RWPE1 (cell line): ENCODE measurements at regions not wholly inside any gene's neighbourhood (a gene's known extent, or its start where the extent isn't known, plus 50 kb on each side); places are given as distances from the start of the nearest gene placed in this dataset.

Experiments
- CTCF ChIA-PET: fragments of 350-600 bp; sonication (Branson Sonifier 250); formaldehyde crosslinking; extraction: SDS; loops from one replicate; lab custom pipeline; 2021; lab: Yijun Ruan, JAX
- POLR2A ChIA-PET: fragments of 400-600 bp; formaldehyde crosslinking; extraction: SDS; loops from one replicate; lab custom pipeline; 2020; ENCODE audit warnings: antibody characterized with exemption; ENCODE audit not compliant: low non-redundant PET; lab: Yijun Ruan, JAX
- DNase-seq: peaks from one replicate; pipeline ENCODE4 v3.0.0; 2012; ENCODE audit warnings: low spot score
- H3K27ac ChIP-seq: fragments of 450-650 bp; 2 replicates; pipeline ENCODE4 v1.5.1; 2017
- TF ChIP-seq, protein P1 (sequence below): fragments of 450-650 bp; conservative IDR thresholded peaks from 2 replicates; pipeline ENCODE4 v1.5.1; 2017; ENCODE audit warnings: low read depth, mild to moderate bottlenecking

DNA sequence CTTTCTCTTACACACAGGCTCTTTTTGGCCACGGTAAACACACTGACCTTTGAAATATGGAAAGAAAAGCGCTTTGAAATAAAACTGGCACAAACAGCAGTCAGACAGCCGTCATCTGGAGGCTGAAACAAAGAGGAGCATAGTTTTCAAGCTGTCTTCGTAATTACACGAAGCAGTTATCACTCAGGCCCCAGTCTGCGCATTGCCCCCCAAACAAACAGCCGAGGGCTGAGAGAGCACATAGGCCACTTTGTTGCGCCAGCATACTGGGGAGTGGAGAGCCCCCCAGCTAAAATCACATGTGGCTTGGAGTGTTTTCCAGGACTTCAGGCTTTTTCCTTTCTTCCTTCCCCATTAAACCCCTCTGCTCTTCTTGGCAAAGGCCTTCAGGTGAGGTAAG lies 142.9 kb upstream of the BTG1 start:
- no peak for DNase-seq
- TF ChIP-seq, protein P1, sequence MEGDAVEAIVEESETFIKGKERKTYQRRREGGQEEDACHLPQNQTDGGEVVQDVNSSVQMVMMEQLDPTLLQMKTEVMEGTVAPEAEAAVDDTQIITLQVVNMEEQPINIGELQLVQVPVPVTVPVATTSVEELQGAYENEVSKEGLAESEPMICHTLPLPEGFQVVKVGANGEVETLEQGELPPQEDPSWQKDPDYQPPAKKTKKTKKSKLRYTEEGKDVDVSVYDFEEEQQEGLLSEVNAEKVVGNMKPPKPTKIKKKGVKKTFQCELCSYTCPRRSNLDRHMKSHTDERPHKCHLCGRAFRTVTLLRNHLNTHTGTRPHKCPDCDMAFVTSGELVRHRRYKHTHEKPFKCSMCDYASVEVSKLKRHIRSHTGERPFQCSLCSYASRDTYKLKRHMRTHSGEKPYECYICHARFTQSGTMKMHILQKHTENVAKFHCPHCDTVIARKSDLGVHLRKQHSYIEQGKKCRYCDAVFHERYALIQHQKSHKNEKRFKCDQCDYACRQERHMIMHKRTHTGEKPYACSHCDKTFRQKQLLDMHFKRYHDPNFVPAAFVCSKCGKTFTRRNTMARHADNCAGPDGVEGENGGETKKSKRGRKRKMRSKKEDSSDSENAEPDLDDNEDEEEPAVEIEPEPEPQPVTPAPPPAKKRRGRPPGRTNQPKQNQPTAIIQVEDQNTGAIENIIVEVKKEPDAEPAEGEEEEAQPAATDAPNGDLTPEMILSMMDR, result no peak
- no peak overlapping the region for H3K27ac ChIP-seq
- POLR2A ChIA-PET, result no interaction called here
- CTCF ChIA-PET, result no interaction called here

DNA sequence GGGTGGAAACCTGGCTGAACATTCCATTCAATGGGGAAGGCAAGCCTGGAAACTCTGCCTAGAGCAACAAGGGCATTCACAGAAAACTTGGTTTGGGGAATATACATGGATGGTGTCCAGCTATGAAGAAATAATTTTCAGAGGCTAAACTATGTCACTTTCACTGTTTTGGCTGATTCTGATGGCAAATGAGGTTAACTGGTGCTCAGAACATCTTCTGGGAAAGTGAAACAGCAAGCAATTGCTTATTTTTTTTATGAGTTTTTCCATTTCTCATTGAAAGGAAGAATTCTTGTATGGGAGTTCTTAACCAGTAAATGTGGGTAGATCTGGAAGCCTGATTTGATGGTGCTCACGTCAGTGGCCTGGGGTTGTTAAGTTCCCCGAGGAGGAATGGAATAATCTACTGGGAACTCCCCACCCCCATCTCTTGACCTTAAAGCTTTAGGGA lies 132.8 kb upstream of the BTG1 start:
- ChIA-PET CTCF (interaction anchor here (0.5 to 0.6 kb wide), 2 partner anchors 106 to 227 kb away, joined by 3 to 5 read pairs; no protein-coding TSS in a partner anchor), POLR2A (no interaction called here)
- TF ChIP-seq, protein P1, result no peak
- no peak overlapping the region for H3K27ac ChIP-seq
- DNase-seq, result no peak

DNA sequence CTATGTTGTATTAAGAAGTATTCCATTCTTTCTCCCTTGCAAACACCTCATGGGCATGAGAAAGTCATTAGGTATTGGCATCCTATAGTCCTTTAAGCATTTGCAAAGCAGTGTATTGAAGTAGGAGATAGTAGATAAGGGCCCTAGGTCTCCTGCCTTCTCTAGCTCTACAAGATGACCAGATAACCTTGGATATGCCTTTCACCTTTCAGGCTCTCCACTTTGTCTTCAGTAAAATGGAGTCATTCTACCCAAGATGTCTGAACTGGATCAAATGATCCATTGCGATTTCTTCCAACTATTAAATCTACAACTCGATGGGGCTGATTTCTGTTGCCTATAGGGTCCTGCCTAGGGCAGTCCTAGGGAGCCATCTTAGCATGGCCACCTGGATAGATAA lies 132.1 kb upstream of the BTG1 start:
- no peak for DNase-seq
- ChIA-PET POLR2A (no interaction called here), CTCF (interaction anchor here (0.7 kb wide), 1 partner anchor 933 kb away, joined by 3 read pairs; no protein-coding TSS in a partner anchor)
- TF ChIP-seq, protein P1, result no peak
- no peak overlapping the region for H3K27ac ChIP-seq

DNA sequence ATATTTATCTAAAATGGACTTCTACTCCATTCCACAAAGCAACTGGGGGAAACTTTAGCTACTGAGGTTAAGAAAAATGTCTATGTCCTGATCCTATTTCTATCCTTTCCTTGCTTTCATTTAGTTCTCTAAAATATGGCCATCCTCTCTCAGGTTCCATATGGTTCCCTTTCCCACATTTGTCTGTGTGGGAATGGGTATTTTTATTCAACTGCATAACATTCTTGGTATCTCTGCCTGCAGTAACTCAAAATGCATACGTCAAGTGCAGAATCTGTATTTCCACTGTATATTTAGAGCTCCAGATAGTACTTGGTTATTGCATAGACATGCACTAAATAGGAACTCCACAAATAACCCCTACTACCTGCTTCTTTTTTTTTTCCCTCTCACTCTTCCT lies 130.6 kb upstream of the BTG1 start:
- H3K27ac ChIP-seq, result no peak overlapping the region
- POLR2A ChIA-PET, result no interaction called here
- CTCF ChIA-PET, result interaction anchor here (0.7 kb wide), 1 partner anchor 1929 kb away, joined by 6 read pairs; no protein-coding TSS in a partner anchor
- DNase-seq, result no peak
- TF ChIP-seq, protein P1, result no peak

DNA sequence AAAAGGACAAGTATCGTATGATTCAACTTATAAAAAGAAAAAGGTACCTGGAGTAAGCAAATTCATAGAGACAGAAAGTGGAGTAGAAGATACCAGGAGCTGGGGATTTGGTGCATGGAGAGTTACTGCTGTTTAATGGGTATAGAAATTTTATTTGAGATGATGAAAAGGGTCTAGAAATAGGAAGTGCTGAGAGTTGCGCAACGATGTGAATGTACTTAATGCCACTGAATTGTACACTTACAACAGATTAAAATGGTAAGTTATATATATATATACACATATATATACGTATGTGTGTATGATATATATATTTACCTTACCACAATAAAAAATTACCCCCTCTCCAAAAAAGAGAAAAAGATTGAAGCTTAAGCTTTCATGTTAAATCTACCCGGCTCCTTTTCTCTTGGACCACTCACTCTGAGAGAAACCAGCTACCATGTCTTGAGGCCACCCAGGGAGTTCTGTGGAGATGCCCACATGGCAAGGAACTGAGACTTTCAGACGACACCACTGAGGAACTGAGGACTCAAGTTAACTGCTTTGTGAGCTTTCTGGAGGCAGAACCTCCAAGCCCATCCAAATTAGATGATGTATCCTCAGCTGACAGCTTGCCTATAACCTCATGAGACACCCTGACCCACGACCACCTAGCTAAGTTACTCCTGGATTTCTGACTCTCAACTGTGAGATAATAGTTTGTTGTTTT lies 130.0 kb upstream of the BTG1 start:
- ChIA-PET POLR2A (no interaction called here), CTCF (interaction anchor here (0.7 kb wide), 1 partner anchor 1930 kb away, joined by 6 read pairs; no protein-coding TSS in a partner anchor)
- no peak overlapping the region for H3K27ac ChIP-seq
- TF ChIP-seq, protein P1, result no peak
- no peak for DNase-seq

DNA sequence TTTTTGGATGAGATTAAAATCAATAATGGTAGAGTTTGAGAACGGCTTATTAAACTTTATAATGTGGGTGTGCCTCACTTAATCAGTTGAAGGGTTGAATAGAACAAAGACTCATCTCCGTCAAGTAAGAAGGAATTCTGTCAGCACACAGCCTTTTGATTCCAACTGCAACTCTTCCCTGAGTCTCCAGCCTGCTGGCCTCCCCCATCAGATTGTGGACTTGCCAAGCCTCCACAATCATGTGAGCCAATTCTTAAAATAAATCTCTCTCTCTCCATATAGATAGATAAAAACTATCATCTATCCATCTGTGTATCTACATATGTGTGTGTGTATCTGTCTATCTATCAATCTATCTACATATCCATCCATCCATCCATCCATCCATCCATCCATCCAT lies 127.4 kb upstream of the BTG1 start:
- POLR2A ChIA-PET, result no interaction called here
- no peak for DNase-seq
- TF ChIP-seq, protein P1, result no peak
- CTCF ChIA-PET, result no interaction called here
- no peak overlapping the region for H3K27ac ChIP-seq
